K562 (cell line): ENCODE measurements at regions not wholly inside any gene's neighbourhood (a gene's known extent, or its start where the extent isn't known, plus 50 kb on each side); places are given as distances from the start of the nearest gene placed in this dataset.

ENCODE experiments used
- ADNP ChIP-seq: fragments of 200-800 bp; sonication (Bioruptor generic); IDR thresholded peaks from 2 replicates; pipeline ENCODE4 v1.6.1; 2016; ENCODE audit warnings: missing genetic modification characterization, missing compliant biosample characterization
- CTCF ChIP-seq, 3 experiments: IDR thresholded peaks in 2 of 3; conservative IDR thresholded peaks in 1 of 3; 2 replicates each; pipeline ENCODE4 v1.5.1; 2011 to 2012; ENCODE audit warnings: low read length in 3 of 3, mild to moderate bottlenecking in 3 of 3, control low read depth in 2 of 3, improper control_type of control experiment in 1 of 3, inconsistent platforms in 1 of 3, low read depth in 1 of 3, mixed read lengths in 1 of 3, moderate library complexity in 1 of 3; ENCODE audit not compliant: insufficient read depth in 2 of 3
- FOXJ3 ChIP-seq: sonication (generic); formaldehyde crosslinking; IDR thresholded peaks from 2 replicates; pipeline ENCODE4 v1.4.0; 2020; ENCODE audit warnings: mild to moderate bottlenecking, missing genetic modification reagents
- FOXM1 ChIP-seq, 2 experiments: fragments of 450-650 bp in 1 of 2; sonication (generic) in 1 of 2; formaldehyde crosslinking in 1 of 2; IDR thresholded peaks; 2 replicates each; pipeline versions ENCODE4 v1.6.1 to v1.9.0; 2017 to 2022; ENCODE audit warnings: low read depth in 2 of 2, mild to moderate bottlenecking in 2 of 2, missing genetic modification reagents in 1 of 2, moderate library complexity in 1 of 2
- KHSRP ChIP-seq: fragments of 450-650 bp; IDR thresholded peaks from 2 replicates; pipeline ENCODE4 v1.6.1; 2017
- PPARD ChIP-seq: fragments of 250-450 bp; sonication (Bioruptor Pico); IDR thresholded peaks from 2 replicates; pipeline ENCODE4 v1.8.0; 2022; ENCODE audit warnings: inconsistent platforms, mild to moderate bottlenecking, moderate library complexity
- REST ChIP-seq, 2 experiments: fragments of 450-650 bp; formaldehyde crosslinking in 1 of 2; IDR thresholded peaks; 2 replicates each; pipeline versions ENCODE4 v1.4.0 to v1.6.1; 2014 to 2020; ENCODE audit warnings: mild to moderate bottlenecking in 2 of 2, borderline replicate concordance in 1 of 2, low read depth in 1 of 2
- SOX6 ChIP-seq: fragments of 450-650 bp; IDR thresholded peaks from 2 replicates; pipeline ENCODE4 v1.6.1; 2014; ENCODE audit warnings: mild to moderate bottlenecking
- TAF15 ChIP-seq: fragments of 200-400 bp; formaldehyde crosslinking; IDR thresholded peaks from 2 replicates; pipeline ENCODE4 v1.6.1; 2017; ENCODE audit warnings: mild to moderate bottlenecking, low read depth, low read length, moderate library complexity
- TCF7L2 ChIP-seq: fragments of 150-350 bp; IDR thresholded peaks from 2 replicates; pipeline ENCODE4 v1.6.1; 2016; ENCODE audit warnings: low read depth, mild to moderate bottlenecking, low read length, moderate library complexity
- ZBTB34 ChIP-seq: fragments of 250-450 bp; sonication (Bioruptor Pico); IDR thresholded peaks from 2 replicates; pipeline ENCODE4 v1.8.0; 2021; ENCODE audit warnings: mild to moderate bottlenecking, moderate library complexity
- ZNF766 ChIP-seq: fragments of 200-800 bp; sonication (Bioruptor generic); conservative IDR thresholded peaks from 2 replicates; pipeline ENCODE4 v1.6.1; 2016; ENCODE audit warnings: missing genetic modification characterization, missing compliant biosample characterization

GRCh38 chr15:38788918-38789317 lies 224.3 kb upstream of the RASGRP1 start:
- TF ChIP-seq CTCF (IDR thresholded peaks at IDR 0.05 in 2 of 3, conservative IDR thresholded peaks at IDR 0.05 in 1 of 3; ENCODE audit: insufficient read depth in 2 of 3, low read depth in 1 of 3, low read length in 3 of 3) (no peak), REST (IDR thresholded peaks at IDR 0.05; ENCODE audit: borderline replicate concordance) (no peak), REST (CRISPR knock-in tag; IDR thresholded peaks at IDR 0.05; ENCODE audit: low read depth) (no peak), FOXJ3 (CRISPR knock-in tag) (no peak), ZBTB34 (CRISPR knock-in tag) (no peak), TAF15 (no peak), KHSRP (no peak), ZNF766 (no peak), ADNP (tag) (no peak), PPARD (CRISPR knock-in tag) (no peak), FOXM1 (IDR thresholded peaks at IDR 0.05; ENCODE audit: low read depth) (no peak), FOXM1 (CRISPR knock-in tag; IDR thresholded peaks at IDR 0.05; ENCODE audit: low read depth) (no peak), TCF7L2 (no peak), SOX6 (no peak)
